Astrocyte (in vitro differentiated cells and primary cell): ENCODE measurements at regions not wholly inside any gene's neighbourhood (a gene's known extent, or its start where the extent isn't known, plus 50 kb on each side); places are given as distances from the start of the nearest gene placed in this dataset.

ENCODE experiments used
- DNase-seq: peaks from one replicate; pipeline ENCODE4 v3.0.0-alpha.2; 2010; ENCODE audit warnings: low read depth
- FAIRE-seq: peaks from 2 replicates; lab custom pipeline; 2011; peaks lifted over from hg19 to GRCh38; lab: Jason Lieb, UNC
- H2AFZ ChIP-seq: 2 replicates; pipeline ENCODE4 v1.6.0; 2012; ENCODE audit warnings: low read depth, low read length, inconsistent platforms
- H3K27ac ChIP-seq: 2 replicates; pipeline ENCODE4 v1.5.1; 2011; ENCODE audit warnings: low read depth, low read length, inconsistent platforms
- H3K27me3 ChIP-seq: 2 replicates; pipeline ENCODE4 v1.6.0; 2011; ENCODE audit warnings: low read length, inconsistent platforms; ENCODE audit not compliant: insufficient read depth
- H3K36me3 ChIP-seq: 2 replicates; pipeline ENCODE4 v1.5.1; 2011; ENCODE audit warnings: low read length, inconsistent platforms; ENCODE audit not compliant: insufficient read depth
- H3K4me1 ChIP-seq: 2 replicates; pipeline ENCODE4 v1.5.1; 2011; ENCODE audit warnings: low read length, inconsistent platforms; ENCODE audit not compliant: insufficient read depth
- H3K4me2 ChIP-seq: 2 replicates; pipeline ENCODE4 v1.6.0; 2012; ENCODE audit warnings: low read length, inconsistent platforms
- H3K4me3 ChIP-seq: 2 replicates; pipeline ENCODE4 v1.5.1; 2011; ENCODE audit warnings: low read depth, mild to moderate bottlenecking, low read length, inconsistent platforms; ENCODE audit not compliant: insufficient read depth
- H3K79me2 ChIP-seq: 2 replicates; pipeline ENCODE4 v1.6.0; 2012; ENCODE audit warnings: mild to moderate bottlenecking, low read length, inconsistent platforms; ENCODE audit not compliant: insufficient read depth
- H3K9ac ChIP-seq: 2 replicates; pipeline ENCODE4 v1.6.0; 2012; ENCODE audit warnings: mild to moderate bottlenecking, low read length, inconsistent platforms
- H3K9me3 ChIP-seq: 2 replicates; pipeline ENCODE4 v1.5.1; 2012; ENCODE audit warnings: low read depth, mild to moderate bottlenecking, low read length, inconsistent platforms; ENCODE audit not compliant: insufficient read depth
- H4K20me1 ChIP-seq: 2 replicates; pipeline ENCODE4 v1.6.0; 2012; ENCODE audit warnings: low read length, inconsistent platforms; ENCODE audit not compliant: insufficient read depth
- H3K27ac Mint-ChIP-seq: one replicate; pipeline ENCODE4 v1.8.0; 2021; ENCODE audit warnings: mild to moderate bottlenecking, mixed read lengths; ENCODE audit not compliant: unreplicated experiment
- H3K27me3 Mint-ChIP-seq: one replicate; pipeline ENCODE4 v1.8.0; 2021; ENCODE audit warnings: low read depth, mixed read lengths; ENCODE audit not compliant: unreplicated experiment
- H3K36me3 Mint-ChIP-seq: one replicate; pipeline ENCODE4 v1.8.0; 2021; ENCODE audit warnings: low read depth, mixed read lengths; ENCODE audit not compliant: unreplicated experiment
- H3K4me1 Mint-ChIP-seq: one replicate; pipeline ENCODE4 v1.8.0; 2021; ENCODE audit warnings: low read depth, mixed read lengths; ENCODE audit not compliant: unreplicated experiment
- H3K4me3 Mint-ChIP-seq: one replicate; pipeline ENCODE4 v1.8.0; 2021; ENCODE audit warnings: mild to moderate bottlenecking, moderate library complexity, mixed read lengths; ENCODE audit not compliant: unreplicated experiment
- H3K9me3 Mint-ChIP-seq: one replicate; pipeline ENCODE4 v1.8.0; 2021; ENCODE audit warnings: mild to moderate bottlenecking, mixed read lengths; ENCODE audit not compliant: unreplicated experiment
- EZH2 ChIP-seq: IDR thresholded peaks from 2 replicates; pipeline ENCODE4 v1.6.1; 2012; ENCODE audit warnings: mild to moderate bottlenecking, low read length, inconsistent platforms; ENCODE audit not compliant: insufficient read depth
- TF ChIP-seq, protein P1 (sequence below): IDR thresholded peaks from 2 replicates; pipeline ENCODE4 v1.5.1; 2011; ENCODE audit warnings: low read depth, mild to moderate bottlenecking, inconsistent platforms, low read length, moderate library complexity; ENCODE audit not compliant: insufficient read depth

DNA sequence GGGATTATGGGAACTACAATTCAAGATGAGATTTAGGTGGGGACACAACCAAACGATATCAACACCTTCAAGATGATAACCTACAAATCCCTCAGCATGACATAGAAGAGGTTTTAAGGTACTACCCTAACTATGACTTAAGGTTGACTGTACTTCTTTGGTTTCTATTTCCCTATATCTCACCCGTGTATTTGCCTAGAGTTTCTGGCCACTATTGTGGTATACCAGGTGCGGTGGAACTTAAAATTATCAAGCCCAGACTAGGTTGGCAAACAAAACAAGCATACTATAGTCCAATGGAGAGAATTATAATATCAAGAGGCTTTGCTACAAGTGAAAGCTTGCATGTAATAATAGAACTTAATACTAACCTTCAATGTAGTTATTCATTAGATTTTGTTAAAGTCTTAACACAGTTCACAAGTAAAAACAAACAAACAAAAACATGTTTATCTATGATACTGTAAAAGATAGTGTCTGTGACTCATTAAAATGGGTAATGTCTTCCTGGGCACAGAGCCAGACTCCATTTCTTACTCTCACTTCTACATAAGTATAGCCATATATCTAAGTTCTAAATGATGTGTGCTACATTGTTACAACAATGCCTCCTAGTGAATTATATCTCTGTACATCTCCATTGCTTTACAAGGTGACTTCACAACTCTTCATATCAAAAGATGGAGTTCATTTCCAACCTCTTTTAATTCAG is 479.1 kb downstream of the ZBBX start:
- Mint-ChIP-seq H3K4me3 (no peak overlapping the region), H3K36me3 (no peaks in the 10 kb centered on the region), H3K9me3 (no peaks in the 10 kb centered on the region), H3K27ac (no peak overlapping the region), H3K4me1 (no peaks in the 10 kb centered on the region), H3K27me3 (no peaks in the 10 kb centered on the region)
- Histone ChIP-seq H3K27me3 (no peaks in the 10 kb centered on the region), H3K4me2 (no peak overlapping the region), H3K79me2 (no peaks in the 10 kb centered on the region), H3K4me3 (no peak overlapping the region), H2AFZ (no peak overlapping the region), H3K27ac (no peak overlapping the region), H3K9me3 (no peaks in the 10 kb centered on the region), H3K4me1 (no peaks in the 10 kb centered on the region), H4K20me1 (no peaks in the 10 kb centered on the region), H3K36me3 (no peaks in the 10 kb centered on the region), H3K9ac (no peak overlapping the region)
- FAIRE-seq, result no peak
- TF ChIP-seq, protein P1, sequence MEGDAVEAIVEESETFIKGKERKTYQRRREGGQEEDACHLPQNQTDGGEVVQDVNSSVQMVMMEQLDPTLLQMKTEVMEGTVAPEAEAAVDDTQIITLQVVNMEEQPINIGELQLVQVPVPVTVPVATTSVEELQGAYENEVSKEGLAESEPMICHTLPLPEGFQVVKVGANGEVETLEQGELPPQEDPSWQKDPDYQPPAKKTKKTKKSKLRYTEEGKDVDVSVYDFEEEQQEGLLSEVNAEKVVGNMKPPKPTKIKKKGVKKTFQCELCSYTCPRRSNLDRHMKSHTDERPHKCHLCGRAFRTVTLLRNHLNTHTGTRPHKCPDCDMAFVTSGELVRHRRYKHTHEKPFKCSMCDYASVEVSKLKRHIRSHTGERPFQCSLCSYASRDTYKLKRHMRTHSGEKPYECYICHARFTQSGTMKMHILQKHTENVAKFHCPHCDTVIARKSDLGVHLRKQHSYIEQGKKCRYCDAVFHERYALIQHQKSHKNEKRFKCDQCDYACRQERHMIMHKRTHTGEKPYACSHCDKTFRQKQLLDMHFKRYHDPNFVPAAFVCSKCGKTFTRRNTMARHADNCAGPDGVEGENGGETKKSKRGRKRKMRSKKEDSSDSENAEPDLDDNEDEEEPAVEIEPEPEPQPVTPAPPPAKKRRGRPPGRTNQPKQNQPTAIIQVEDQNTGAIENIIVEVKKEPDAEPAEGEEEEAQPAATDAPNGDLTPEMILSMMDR, result no peak
- TF ChIP-seq EZH2, result no peak
- DNase-seq, result no peak

DNA sequence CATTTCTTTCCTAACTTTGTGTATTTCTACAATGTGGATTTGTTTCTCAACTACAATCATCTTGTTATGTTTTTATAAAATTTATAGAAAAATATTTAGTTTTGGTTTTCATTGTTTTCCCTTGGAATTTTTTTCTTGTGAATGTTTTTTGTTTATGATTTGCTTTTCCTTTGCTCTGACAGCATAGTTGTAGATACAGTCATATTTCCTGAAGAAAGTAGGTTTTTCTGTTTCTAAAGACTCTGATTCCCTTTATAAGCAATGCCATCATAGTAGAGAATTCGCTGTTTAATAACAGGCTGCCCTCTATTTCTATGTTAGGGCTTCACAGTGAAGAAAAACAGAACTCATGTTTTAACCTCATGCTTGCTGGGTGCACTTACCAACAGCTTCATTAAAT is 482.3 kb downstream of the ZBBX start:
- Histone ChIP-seq H3K79me2 (no peaks in the 10 kb centered on the region), H3K4me1 (no peaks in the 10 kb centered on the region), H3K27ac (no peak overlapping the region), H3K4me2 (no peak overlapping the region), H3K27me3 (no peaks in the 10 kb centered on the region), H3K9me3 (no peaks in the 10 kb centered on the region), H4K20me1 (no peaks in the 10 kb centered on the region), H3K9ac (no peak overlapping the region), H3K4me3 (no peak overlapping the region), H2AFZ (no peak overlapping the region), H3K36me3 (no peaks in the 10 kb centered on the region)
- DNase-seq (no peak), FAIRE-seq (no peak)
- Mint-ChIP-seq H3K4me3 (no peak overlapping the region), H3K27me3 (no peaks in the 10 kb centered on the region), H3K4me1 (no peaks in the 10 kb centered on the region), H3K36me3 (no peaks in the 10 kb centered on the region), H3K27ac (no peak overlapping the region), H3K9me3 (no peaks in the 10 kb centered on the region)
- TF ChIP-seq, protein P1, result no peak
- no peak for TF ChIP-seq EZH2

DNA sequence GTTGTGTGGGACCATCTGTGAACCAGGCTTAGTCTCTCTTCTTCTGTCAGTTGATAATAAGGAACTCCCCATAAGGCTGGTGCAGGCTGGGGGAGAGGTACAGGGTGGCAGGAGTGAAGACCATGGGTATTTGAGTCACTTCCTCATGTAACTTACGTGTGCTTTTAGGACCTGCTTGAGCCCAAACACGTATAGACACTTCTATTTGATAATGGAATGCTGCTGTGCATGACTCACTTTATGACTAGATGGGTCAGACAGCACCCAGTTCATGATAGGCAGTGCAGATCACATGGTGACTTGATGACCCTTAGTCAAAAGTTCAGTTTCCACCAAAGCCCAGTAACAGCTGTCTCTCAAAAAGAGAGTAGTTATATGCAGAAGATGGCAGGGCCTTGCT is 490.9 kb downstream of the ZBBX start:
- Mint-ChIP-seq H3K4me1 (no peaks in the 10 kb centered on the region), H3K4me3 (no peak overlapping the region), H3K36me3 (no peaks in the 10 kb centered on the region)

More for the DNA sequence above, 490.9 kb downstream of the ZBBX start:
- Histone ChIP-seq H3K79me2 (no peaks in the 10 kb centered on the region), H4K20me1 (no peaks in the 10 kb centered on the region), H3K27ac (no peak overlapping the region), H3K4me2 (no peak overlapping the region), H3K9ac (no peak overlapping the region), H3K9me3 (no peaks in the 10 kb centered on the region), H3K36me3 (no peaks in the 10 kb centered on the region), H3K27me3 (no peaks in the 10 kb centered on the region), H3K4me3 (no peak overlapping the region), H3K4me1 (no peaks in the 10 kb centered on the region), H2AFZ (no peak overlapping the region)
- H3K27ac Mint-ChIP-seq, result no peak overlapping the region
- DNase-seq, result no peak
- TF ChIP-seq, protein P1, result no peak
- no peak for TF ChIP-seq EZH2
- no peak for FAIRE-seq
- no peaks in the 10 kb centered on the region for H3K27me3 Mint-ChIP-seq
- peaks cover 3% of the 10 kb centered on the region for H3K9me3 Mint-ChIP-seq
